RWPE2 (cell line): ENCODE measurements at regions not wholly inside any gene's neighbourhood (a gene's known extent, or its start where the extent isn't known, plus 50 kb on each side); places are given as distances from the start of the nearest gene placed in this dataset.

Experiments
- ATAC-seq: fragments of 200-7000 bp; cut with Tn5 transposase; 3 replicates; pipeline ENCODE4 v1.9.1; 2021; ENCODE audit warnings: low read depth
- DNase-seq: peaks from one replicate; pipeline ENCODE4 v3.0.0-alpha.2; 2020; ENCODE audit warnings: low spot score
- H3K27ac ChIP-seq: fragments of 450-650 bp; 2 replicates; pipeline ENCODE4 v1.5.1; 2017; ENCODE audit warnings: mild to moderate bottlenecking; ENCODE audit not compliant: poor library complexity, severe bottlenecking
- H3K27me3 ChIP-seq: fragments of 250-450 bp; sonication (Bioruptor Pico); 2 replicates; pipeline ENCODE4 v1.5.1; 2021; ENCODE audit warnings: mild to moderate bottlenecking, moderate library complexity; ENCODE audit not compliant: insufficient read depth, poor library complexity, severe bottlenecking
- H3K36me3 ChIP-seq: fragments of 250-450 bp; sonication (Bioruptor Pico); 2 replicates; pipeline ENCODE4 v1.5.1; 2020; ENCODE audit warnings: low read depth, mild to moderate bottlenecking, moderate library complexity
- H3K4me1 ChIP-seq: fragments of 250-450 bp; sonication (Bioruptor Pico); 2 replicates; pipeline ENCODE4 v1.5.1; 2021; ENCODE audit warnings: mild to moderate bottlenecking, moderate library complexity; ENCODE audit not compliant: insufficient read depth, poor library complexity, severe bottlenecking
- H3K4me3 ChIP-seq: fragments of 250-450 bp; sonication (Bioruptor Pico); 2 replicates; pipeline ENCODE4 v1.5.1; 2021; ENCODE audit warnings: mild to moderate bottlenecking, moderate library complexity; ENCODE audit not compliant: severe bottlenecking
- H3K9me3 ChIP-seq: fragments of 250-450 bp; sonication (Bioruptor Pico); 2 replicates; pipeline ENCODE4 v1.5.1; 2021; ENCODE audit warnings: mild to moderate bottlenecking, moderate library complexity; ENCODE audit not compliant: severe bottlenecking
- TF ChIP-seq, protein P1 (sequence below): fragments of 450-650 bp; IDR thresholded peaks from one replicate; pipeline ENCODE4 v1.5.1; 2017; ENCODE audit warnings: mild to moderate bottlenecking, moderate library complexity; ENCODE audit not compliant: poor library complexity, severe bottlenecking

DNA sequence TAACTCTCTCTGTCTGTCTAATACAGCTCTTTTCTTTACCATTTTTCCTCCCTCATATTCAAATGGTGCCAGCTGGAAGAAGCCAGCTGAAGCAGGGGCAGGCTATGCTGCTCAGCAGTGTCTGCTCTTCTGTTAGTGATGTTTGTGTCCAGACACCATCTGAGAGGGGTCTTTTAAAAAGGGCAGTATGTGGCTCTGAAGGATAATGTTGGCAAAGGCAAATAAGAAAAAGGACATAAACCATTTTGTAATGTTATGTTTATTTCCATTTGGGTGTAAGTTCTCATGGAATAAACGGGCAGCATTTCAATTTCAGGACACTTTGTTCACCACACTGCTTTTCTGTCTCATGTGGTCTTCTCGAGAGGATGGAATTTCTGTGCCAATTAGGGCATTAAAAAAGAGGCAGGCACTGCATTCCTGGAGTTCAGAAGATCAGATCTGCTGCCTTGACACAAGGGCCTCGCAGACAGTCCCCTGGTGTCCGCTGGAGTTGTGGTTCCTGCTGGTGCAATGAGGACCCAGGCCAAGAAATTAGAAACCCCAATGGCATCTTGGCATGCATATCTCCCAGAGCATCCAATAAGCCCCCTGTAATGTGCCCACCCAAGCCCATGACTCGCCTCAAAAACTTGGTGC lies 109.0 kb upstream of the ELMO1 start:
- ATAC-seq = no peak

DNA sequence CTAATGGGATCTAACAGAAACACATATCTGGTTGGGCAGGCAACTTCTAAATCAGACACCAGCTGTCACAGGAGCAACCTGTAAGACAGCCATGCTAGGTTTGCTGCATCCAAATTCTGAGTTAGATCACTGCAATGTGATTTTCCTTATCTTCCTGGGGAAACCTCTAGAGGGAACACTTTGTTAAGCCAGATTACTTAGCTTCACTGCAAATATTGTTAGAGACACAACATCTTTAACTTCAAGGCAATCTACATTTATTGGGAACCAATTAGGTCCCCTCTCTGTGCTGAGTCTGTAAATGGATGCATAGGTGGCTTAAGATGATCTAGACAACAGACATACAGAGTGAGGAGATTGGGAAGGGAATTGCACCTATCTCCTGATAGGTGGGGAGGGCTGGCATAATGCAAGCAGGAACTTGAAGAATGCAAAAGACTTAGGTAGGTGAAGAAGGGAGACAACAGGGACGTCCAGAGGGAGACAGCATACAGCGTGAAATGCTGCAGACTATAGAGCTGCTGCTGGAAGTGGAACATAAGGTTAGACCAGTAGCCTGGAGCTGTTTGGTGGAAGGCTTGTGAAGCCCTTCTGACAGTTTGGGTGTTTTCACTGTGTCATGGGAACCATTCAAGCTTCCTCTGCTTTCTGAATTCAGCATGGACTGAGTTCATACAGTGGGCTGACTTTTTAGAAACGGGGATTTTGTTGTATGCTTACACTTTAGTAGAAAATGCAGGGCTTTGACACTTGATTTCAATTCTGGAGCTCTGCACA lies 109.8 kb upstream of the ELMO1 start:
- H3K4me1 ChIP-seq = no peaks in the 10 kb centered on the region
- H3K27ac ChIP-seq = no peak overlapping the region
- H3K36me3 ChIP-seq = no peaks in the 10 kb centered on the region
- no peaks in the 10 kb centered on the region for H3K27me3 ChIP-seq
- H3K4me3 ChIP-seq = no peak overlapping the region
- TF ChIP-seq, protein P1, sequence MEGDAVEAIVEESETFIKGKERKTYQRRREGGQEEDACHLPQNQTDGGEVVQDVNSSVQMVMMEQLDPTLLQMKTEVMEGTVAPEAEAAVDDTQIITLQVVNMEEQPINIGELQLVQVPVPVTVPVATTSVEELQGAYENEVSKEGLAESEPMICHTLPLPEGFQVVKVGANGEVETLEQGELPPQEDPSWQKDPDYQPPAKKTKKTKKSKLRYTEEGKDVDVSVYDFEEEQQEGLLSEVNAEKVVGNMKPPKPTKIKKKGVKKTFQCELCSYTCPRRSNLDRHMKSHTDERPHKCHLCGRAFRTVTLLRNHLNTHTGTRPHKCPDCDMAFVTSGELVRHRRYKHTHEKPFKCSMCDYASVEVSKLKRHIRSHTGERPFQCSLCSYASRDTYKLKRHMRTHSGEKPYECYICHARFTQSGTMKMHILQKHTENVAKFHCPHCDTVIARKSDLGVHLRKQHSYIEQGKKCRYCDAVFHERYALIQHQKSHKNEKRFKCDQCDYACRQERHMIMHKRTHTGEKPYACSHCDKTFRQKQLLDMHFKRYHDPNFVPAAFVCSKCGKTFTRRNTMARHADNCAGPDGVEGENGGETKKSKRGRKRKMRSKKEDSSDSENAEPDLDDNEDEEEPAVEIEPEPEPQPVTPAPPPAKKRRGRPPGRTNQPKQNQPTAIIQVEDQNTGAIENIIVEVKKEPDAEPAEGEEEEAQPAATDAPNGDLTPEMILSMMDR = no peak
- ATAC-seq = no peak
- DNase-seq = no peak
- H3K9me3 ChIP-seq = no peaks in the 10 kb centered on the region

More for the DNA sequence above, 109.0 kb upstream of the ELMO1 start:
- no peaks in the 10 kb centered on the region for H3K9me3 ChIP-seq
- H3K27ac ChIP-seq = no peak overlapping the region
- H3K27me3 ChIP-seq = no peaks in the 10 kb centered on the region
- no peak overlapping the region for H3K4me3 ChIP-seq
- TF ChIP-seq, protein P1 = no peak
- no peaks in the 10 kb centered on the region for H3K36me3 ChIP-seq
- H3K4me1 ChIP-seq = no peaks in the 10 kb centered on the region
- DNase-seq = no peak

DNA sequence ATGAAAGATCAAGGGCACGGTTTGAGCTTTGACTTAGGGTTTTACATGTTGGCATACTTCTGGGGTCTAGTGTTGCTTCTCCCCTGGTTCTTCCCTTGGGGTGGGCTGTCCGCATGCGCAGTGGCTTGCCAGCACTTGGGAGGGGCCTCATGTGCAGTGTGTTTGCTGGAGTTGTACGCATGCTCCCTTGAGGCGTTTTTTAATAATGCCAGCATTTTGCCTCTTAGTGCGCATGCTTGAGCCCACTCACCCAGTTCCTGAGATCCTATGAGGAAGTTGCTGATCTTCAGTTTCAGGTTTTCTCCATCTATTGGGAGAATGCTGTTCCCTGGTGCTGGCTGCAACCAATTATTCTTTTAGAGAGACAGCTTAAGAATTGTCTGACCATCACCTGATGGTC lies 113.4 kb upstream of the GPR141 start:
- Histone ChIP-seq H3K27ac (no peak overlapping the region), H3K9me3 (no peaks in the 10 kb centered on the region), H3K4me3 (no peak overlapping the region), H3K27me3 (no peaks in the 10 kb centered on the region), H3K4me1 (no peaks in the 10 kb centered on the region), H3K36me3 (no peaks in the 10 kb centered on the region)
- ATAC-seq (no peak), DNase-seq (no peak)
- TF ChIP-seq, protein P1 = no peak

DNA sequence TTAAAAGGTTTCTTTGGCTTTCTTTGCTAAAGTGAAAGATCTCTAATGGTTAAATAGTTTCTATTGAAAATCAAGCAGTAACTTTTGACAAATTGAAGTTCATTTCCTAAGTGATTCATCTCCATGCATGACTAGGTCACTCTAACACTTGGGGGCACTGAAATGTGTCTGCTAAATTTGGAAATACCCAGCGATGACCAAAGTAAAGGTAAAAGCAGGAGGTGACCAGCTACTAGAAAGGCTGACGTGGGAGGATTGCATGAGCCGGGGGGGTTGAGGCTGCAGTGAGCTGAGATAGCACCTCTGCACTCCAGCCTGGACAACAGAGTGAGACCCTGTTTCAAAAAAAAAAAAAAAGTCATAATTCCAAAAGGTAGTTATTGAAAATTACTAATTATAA lies 111.8 kb upstream of the GPR141 start:
- ATAC-seq (no peak), DNase-seq (no peak)
- H3K4me3 ChIP-seq = no peak overlapping the region
- H3K4me1 ChIP-seq = no peaks in the 10 kb centered on the region
- no peaks in the 10 kb centered on the region for H3K36me3 ChIP-seq
- no peaks in the 10 kb centered on the region for H3K27me3 ChIP-seq
- TF ChIP-seq, protein P1 = no peak
- H3K9me3 ChIP-seq = no peaks in the 10 kb centered on the region
- H3K27ac ChIP-seq = no peak overlapping the region

DNA sequence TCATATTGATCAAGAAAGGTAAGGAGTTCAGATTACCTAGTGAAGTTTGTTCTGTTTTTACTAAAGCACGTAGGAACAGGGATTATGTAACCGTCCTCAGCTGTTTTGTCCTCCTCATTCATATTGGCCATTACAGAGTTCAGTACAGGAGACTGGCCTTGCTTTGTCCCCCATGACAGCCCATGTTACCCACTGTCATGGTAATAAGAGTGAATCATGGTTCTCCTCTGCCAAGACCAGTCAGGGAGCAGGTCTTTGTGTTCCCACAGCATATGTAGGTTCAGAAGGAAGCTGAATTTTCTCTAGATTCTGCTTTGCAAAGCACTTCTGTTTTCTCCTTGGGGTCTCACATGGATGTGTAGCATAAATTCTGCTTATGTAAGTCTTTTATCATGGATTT lies 106.2 kb upstream of the GPR141 start:
- Histone ChIP-seq H3K27ac (no peak overlapping the region), H3K27me3 (no peaks in the 10 kb centered on the region), H3K4me1 (no peaks in the 10 kb centered on the region), H3K9me3 (no peaks in the 10 kb centered on the region), H3K4me3 (no peak overlapping the region), H3K36me3 (no peaks in the 10 kb centered on the region)
- DNase-seq = no peak
- TF ChIP-seq, protein P1 = no peak
- ATAC-seq = no peak
